ENCODE measurements at regions not wholly inside any gene's neighbourhood (a gene's known extent, or its start where the extent isn't known, plus 50 kb on each side); places are given as distances from the start of the nearest gene placed in this dataset.
"Not testable (repeated sequence)": the region's sequence is repeated elsewhere in the genome, so short reads cannot be mapped to it uniquely, and the experiment has no call there.

DNA sequence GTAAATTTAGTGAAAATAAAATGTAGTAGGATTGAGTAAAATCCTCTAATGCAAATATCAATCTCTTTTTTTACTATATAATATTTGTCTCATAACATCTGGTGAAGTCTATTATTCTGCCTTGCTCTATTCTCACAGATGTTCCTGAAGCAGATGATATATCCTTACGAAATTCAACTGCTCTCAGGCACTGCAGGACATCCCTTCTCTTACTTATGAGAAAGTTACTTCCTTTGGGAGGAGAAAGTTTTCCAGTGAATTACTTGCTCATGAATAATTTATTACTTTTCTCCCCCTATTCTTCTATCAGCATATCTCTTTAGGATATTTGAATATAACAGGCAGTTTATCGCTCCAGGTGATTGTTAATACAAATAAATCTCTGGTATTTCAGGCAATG lies 75.6 kb upstream of the AGA start:
- no peak overlapping the region for H3K27ac ChIP-seq
- TF ChIP-seq CTCF (conservative IDR thresholded peaks at IDR 0.05) (no peak), ZFX (IDR thresholded peaks at IDR 0.05) (no peak)

DNA sequence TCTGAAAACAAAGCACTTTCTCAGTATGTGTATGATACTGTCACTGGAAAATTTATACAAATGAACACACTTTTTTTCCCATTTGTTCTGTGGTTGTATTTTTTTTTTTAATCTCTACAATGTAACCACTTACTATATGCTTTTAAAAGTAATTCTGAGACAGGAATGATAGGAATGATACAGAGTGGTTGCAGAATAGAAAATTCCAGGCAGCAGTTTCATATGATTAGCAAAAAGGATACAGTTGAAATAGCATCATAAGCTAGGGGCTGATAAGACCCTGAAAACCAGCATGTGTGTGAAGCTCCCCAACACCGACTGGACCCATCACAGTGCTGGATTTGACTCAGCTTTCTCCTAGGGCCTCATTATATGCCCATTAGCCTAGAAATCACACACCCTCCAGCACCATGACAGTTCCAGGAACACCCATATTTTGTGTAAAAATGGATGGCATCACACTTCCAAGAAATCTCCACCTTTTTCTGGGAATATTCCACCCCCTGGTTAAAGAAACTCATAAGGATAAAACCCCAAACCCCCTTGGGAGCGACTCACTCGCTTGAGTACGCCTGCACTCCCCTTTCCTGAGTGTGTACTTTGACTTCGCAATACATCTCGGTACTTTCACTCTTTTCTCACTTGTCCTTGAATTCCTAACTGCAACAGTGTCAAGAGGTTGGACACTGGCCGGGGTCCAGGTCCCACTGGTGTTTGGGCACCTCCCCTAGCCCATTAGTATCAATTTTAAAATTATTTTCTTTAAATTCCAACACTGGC lies 77.4 kb upstream of the AGA start:
- no peak for TF ChIP-seq ZFX (IDR thresholded peaks at IDR 0.05)
- TF ChIP-seq CTCF (conservative IDR thresholded peaks at IDR 0.05): no peak
- no peak overlapping the region for H3K27ac ChIP-seq

GRCh38 chr4:177528620-177529019 lies 86.4 kb upstream of the AGA start:
- H3K27ac ChIP-seq: no peak overlapping the region
- no peak for TF ChIP-seq CTCF (conservative IDR thresholded peaks at IDR 0.05)
- TF ChIP-seq ZFX (IDR thresholded peaks at IDR 0.05): no peak

DNA sequence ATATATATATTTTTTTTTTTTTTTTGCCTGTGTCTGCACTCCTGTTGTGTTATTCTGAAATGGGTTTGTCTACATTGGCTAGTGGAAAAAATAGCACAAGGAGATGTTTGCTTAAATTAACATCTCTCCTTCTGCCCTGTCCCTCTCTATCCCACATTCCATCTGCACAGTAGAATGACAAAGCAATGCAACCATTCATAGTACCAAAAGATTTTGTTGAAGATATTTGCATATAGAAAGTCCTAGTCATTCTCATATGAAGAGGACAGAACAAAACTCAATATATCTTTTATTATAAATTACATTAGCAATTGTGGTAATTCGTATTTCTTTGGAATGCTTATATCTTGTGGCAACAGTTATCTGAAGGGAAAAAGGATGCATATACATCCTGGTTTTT lies 88.3 kb upstream of the AGA start:
- TF ChIP-seq CTCF (conservative IDR thresholded peaks at IDR 0.05) (no peak), ZFX (IDR thresholded peaks at IDR 0.05) (no peak)
- no peak overlapping the region for H3K27ac ChIP-seq

- TF ChIP-seq CTCF (conservative IDR thresholded peaks at IDR 0.05): no peak
- no peak for TF ChIP-seq ZFX (IDR thresholded peaks at IDR 0.05)
- no peak overlapping the region for H3K27ac ChIP-seq
These were observed 90.1 kb upstream of the AGA start for GRCh38 chr4:177532358-177532757.

GRCh38 chr4:177534841-177535240 lies 92.6 kb upstream of the AGA start:
- H3K27ac ChIP-seq: not testable (repeated sequence)

- H3K27ac ChIP-seq: no peak overlapping the region
- TF ChIP-seq ZFX (IDR thresholded peaks at IDR 0.05) (no peak), CTCF (conservative IDR thresholded peaks at IDR 0.05) (no peak; the same call in 1 of the 2 replicates)
These were observed 104.5 kb upstream of the AGA start for GRCh38 chr4:177546745-177547144.

DNA sequence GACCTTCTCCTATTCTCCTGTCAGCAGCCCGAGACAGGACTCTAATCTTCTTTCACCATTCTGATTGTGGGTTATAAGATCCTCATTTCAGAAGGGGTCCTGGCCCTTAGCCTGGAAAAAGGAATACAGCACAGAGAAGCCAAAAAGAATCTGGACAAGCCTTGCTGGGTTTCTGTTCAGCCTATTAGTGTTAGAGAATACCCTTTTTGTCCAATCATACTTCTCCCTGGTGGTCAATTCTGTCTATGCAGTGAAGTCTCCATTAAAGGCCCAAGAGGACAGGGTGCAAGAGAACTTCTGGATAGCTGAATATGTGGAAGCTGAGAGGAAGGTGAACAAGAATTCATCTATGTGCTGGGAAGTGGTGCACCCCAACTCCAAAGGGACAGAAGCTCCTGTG lies 105.7 kb upstream of the AGA start:
- H3K27ac ChIP-seq: no peak overlapping the region
- no peak for TF ChIP-seq CTCF (conservative IDR thresholded peaks at IDR 0.05)
- TF ChIP-seq ZFX (IDR thresholded peaks at IDR 0.05): no peak

Data from C4-2B (cell line).